ENCODE measurements at regions not wholly inside any gene's neighbourhood (a gene's known extent, or its start where the extent isn't known, plus 50 kb on each side); places are given as distances from the start of the nearest gene placed in this dataset.
"Not testable (repeated sequence)": the region's sequence is repeated elsewhere in the genome, so short reads cannot be mapped to it uniquely, and the experiment has no call there.

- H3K36me3 Mint-ChIP-seq (ENCODE audit: unreplicated experiment): no peaks in the 10 kb centered on the region
- no peaks in the 10 kb centered on the region for H3K4me1 Mint-ChIP-seq (ENCODE audit: unreplicated experiment)
- H3K9me3 Mint-ChIP-seq (ENCODE audit: unreplicated experiment): no peaks in the 10 kb centered on the region
- TF ChIP-seq CTCF (IDR thresholded peaks at IDR 0.05): no peak
- peaks cover 21% of the 10 kb centered on the region for H3K27me3 Mint-ChIP-seq (ENCODE audit: unreplicated experiment)
- no peak overlapping the region for H3K27ac Mint-ChIP-seq (ENCODE audit: unreplicated experiment)
- no peak for DNase-seq (ENCODE audit: extremely low spot score, unreplicated experiment)
- H3K4me3 Mint-ChIP-seq (ENCODE audit: unreplicated experiment): no peak overlapping the region
These were observed 169.4 kb downstream of the NRN1 start for GRCh38 chr6:5837323-5837722.

- not testable (repeated sequence) for DNase-seq (ENCODE audit: extremely low spot score, unreplicated experiment); H3K36me3 Mint-ChIP-seq (ENCODE audit: unreplicated experiment); H3K27ac Mint-ChIP-seq (ENCODE audit: unreplicated experiment); H3K4me1 Mint-ChIP-seq (ENCODE audit: unreplicated experiment); H3K9me3 Mint-ChIP-seq (ENCODE audit: unreplicated experiment); H3K4me3 Mint-ChIP-seq (ENCODE audit: unreplicated experiment)
- H3K27me3 Mint-ChIP-seq (ENCODE audit: unreplicated experiment): peaks cover 17% of the 10 kb centered on the region
These were observed 170.1 kb downstream of the NRN1 start for GRCh38 chr6:5836597-5836996.

GRCh38 chr6:5833120-5833519 lies 173.6 kb downstream of the NRN1 start:
- no peaks in the 10 kb centered on the region for H3K4me1 Mint-ChIP-seq (ENCODE audit: unreplicated experiment)
- H3K27ac Mint-ChIP-seq (ENCODE audit: unreplicated experiment): no peak overlapping the region
- H3K36me3 Mint-ChIP-seq (ENCODE audit: unreplicated experiment): no peaks in the 10 kb centered on the region
- DNase-seq (ENCODE audit: extremely low spot score, unreplicated experiment): no peak
- H3K9me3 Mint-ChIP-seq (ENCODE audit: unreplicated experiment): no peaks in the 10 kb centered on the region
- H3K4me3 Mint-ChIP-seq (ENCODE audit: unreplicated experiment): no peak overlapping the region
- TF ChIP-seq CTCF (IDR thresholded peaks at IDR 0.05): no peak
- no peaks in the 10 kb centered on the region for H3K27me3 Mint-ChIP-seq (ENCODE audit: unreplicated experiment)

GRCh38 chr6:5832668-5833067 lies 174.1 kb downstream of the NRN1 start:
- no peaks in the 10 kb centered on the region for H3K27me3 Mint-ChIP-seq (ENCODE audit: unreplicated experiment)
- no peak for TF ChIP-seq CTCF (IDR thresholded peaks at IDR 0.05)
- H3K27ac Mint-ChIP-seq (ENCODE audit: unreplicated experiment): no peak overlapping the region
- no peaks in the 10 kb centered on the region for H3K36me3 Mint-ChIP-seq (ENCODE audit: unreplicated experiment)
- H3K4me3 Mint-ChIP-seq (ENCODE audit: unreplicated experiment): no peak overlapping the region
- H3K9me3 Mint-ChIP-seq (ENCODE audit: unreplicated experiment): no peaks in the 10 kb centered on the region
- DNase-seq (ENCODE audit: extremely low spot score, unreplicated experiment): no peak
- no peaks in the 10 kb centered on the region for H3K4me1 Mint-ChIP-seq (ENCODE audit: unreplicated experiment)

GRCh38 chr6:5831219-5831862 lies 175.4 kb downstream of the NRN1 start:
- H3K9me3 Mint-ChIP-seq (ENCODE audit: unreplicated experiment); H3K36me3 Mint-ChIP-seq (ENCODE audit: unreplicated experiment); H3K27me3 Mint-ChIP-seq (ENCODE audit: unreplicated experiment); H3K27ac Mint-ChIP-seq (ENCODE audit: unreplicated experiment); DNase-seq (ENCODE audit: extremely low spot score, unreplicated experiment); H3K4me1 Mint-ChIP-seq (ENCODE audit: unreplicated experiment); H3K4me3 Mint-ChIP-seq (ENCODE audit: unreplicated experiment): not testable (repeated sequence)

- no peaks in the 10 kb centered on the region for H3K4me1 Mint-ChIP-seq (ENCODE audit: unreplicated experiment)
- no peak overlapping the region for H3K27ac Mint-ChIP-seq (ENCODE audit: unreplicated experiment)
- H3K4me3 Mint-ChIP-seq (ENCODE audit: unreplicated experiment): no peak overlapping the region
- no peaks in the 10 kb centered on the region for H3K36me3 Mint-ChIP-seq (ENCODE audit: unreplicated experiment)
- H3K9me3 Mint-ChIP-seq (ENCODE audit: unreplicated experiment): no peaks in the 10 kb centered on the region
- DNase-seq (ENCODE audit: extremely low spot score, unreplicated experiment): no peak
- H3K27me3 Mint-ChIP-seq (ENCODE audit: unreplicated experiment): peaks cover 6% of the 10 kb centered on the region
- no peak for TF ChIP-seq CTCF (IDR thresholded peaks at IDR 0.05)
These were observed 178.4 kb downstream of the NRN1 start for GRCh38 chr6:5828296-5828695.
